ENCODE measurements at regions not wholly inside any gene's neighbourhood (a gene's known extent, or its start where the extent isn't known, plus 50 kb on each side); places are given as distances from the start of the nearest gene placed in this dataset.

GRCh38 chr5:62714296-62714695 is 135.7 kb downstream of the LRRC70 start:
- no peak for DNase-seq

- no peak for DNase-seq
Observed at GRCh38 chr5:62708481-62709325, 130.1 kb downstream of the LRRC70 start.

- DNase-seq: no peak
Observed at GRCh38 chr5:62707563-62707962, 128.9 kb downstream of the LRRC70 start.

- no peak for DNase-seq
Observed at GRCh38 chr5:62707131-62707530, 128.5 kb downstream of the LRRC70 start.

- DNase-seq: no peak
Observed at GRCh38 chr5:62705022-62705421, 126.4 kb downstream of the LRRC70 start.

GRCh38 chr5:62702126-62702525 is 123.5 kb downstream of the LRRC70 start:
- no peak for DNase-seq

- DNase-seq: no peak
Observed at GRCh38 chr5:62701036-62701435, 122.4 kb downstream of the LRRC70 start.

GRCh38 chr5:62698756-62699155 is 120.1 kb downstream of the LRRC70 start:
- DNase-seq: no peak

- no peak for DNase-seq
Observed at GRCh38 chr5:62695274-62695673, 116.7 kb downstream of the LRRC70 start.

GRCh38 chr5:62692946-62693713 is 114.5 kb downstream of the LRRC70 start:
- no peak for DNase-seq

- no peak for DNase-seq
Observed at GRCh38 chr5:62691946-62692345, 113.3 kb downstream of the LRRC70 start.

GRCh38 chr5:62690421-62690820 is 111.8 kb downstream of the LRRC70 start:
- DNase-seq: no peak

- DNase-seq: no peak
Observed at GRCh38 chr5:62689599-62690368, 111.2 kb downstream of the LRRC70 start.

GRCh38 chr5:62686692-62687091 is 108.1 kb downstream of the LRRC70 start:
- DNase-seq: no peak

GRCh38 chr5:62685221-62685620 is 106.6 kb downstream of the LRRC70 start:
- no peak for DNase-seq

- no peak for DNase-seq
Observed at GRCh38 chr5:62684310-62684709, 105.7 kb downstream of the LRRC70 start.

GRCh38 chr5:62682059-62682458 is 103.4 kb downstream of the LRRC70 start:
- no peak for DNase-seq

GRCh38 chr5:62681117-62681850 is 102.7 kb downstream of the LRRC70 start:
- DNase-seq: no peak

GRCh38 chr5:62680121-62680520 is 101.5 kb downstream of the LRRC70 start:
- DNase-seq: no peak

Data from left kidney (tissue), 1 donor.